HepG2 (cell line): ENCODE measurements at regions not wholly inside any gene's neighbourhood (a gene's known extent, or its start where the extent isn't known, plus 50 kb on each side); places are given as distances from the start of the nearest gene placed in this dataset.

ENCODE experiments used
- ATAC-seq: fragments of 200-7000 bp; cut with Tn5 transposase; 3 replicates; pipeline ENCODE4 v1.9.1; 2020; ENCODE audit warnings: mild to moderate bottlenecking, moderate library complexity
- BruUV-seq: library from RNA; stranded (reverse); fragments of 400-500 nt; replicated peaks from 2 replicates; lab custom pipeline; 2021; lab: Mats Ljungman, UMichigan
- CTCF ChIA-PET: fragments of 300-600 bp; formaldehyde crosslinking; extraction: SDS; loops from one replicate; lab custom pipeline; 2021; ENCODE audit warnings: low total read pairs, inconsistent platforms, low intra/inter-chr PET ratio; lab: Yijun Ruan, JAX
- POLR2A ChIA-PET: fragments of 350-600 bp; sonication (Branson Sonifier 250); formaldehyde crosslinking; loops from one replicate; lab custom pipeline; 2020; ENCODE audit warnings: antibody characterized with exemption, inconsistent platforms; lab: Yijun Ruan, JAX
- DNase-seq: peaks from one replicate; pipeline ENCODE4 v3.0.0-alpha.2; 2015; ENCODE audit warnings: low spot score
- FAIRE-seq: peaks from 3 replicates; lab custom pipeline; 2011; peaks lifted over from hg19 to GRCh38; lab: Jason Lieb, UNC
- H2AFZ ChIP-seq: one replicate; pipeline ENCODE4 v1.6.1; 2011; ENCODE audit warnings: low read length, inconsistent platforms
- H3K27ac ChIP-seq: fragments of 300-600 bp; 3 replicates; pipeline ENCODE4 v1.8.0; 2011; ENCODE audit warnings: mixed run types, mild to moderate bottlenecking, mixed read lengths, low read length, inconsistent platforms; ENCODE audit not compliant: insufficient read depth; ENCODE audit errors: extremely low read length
- H3K27me3 ChIP-seq, 2 experiments: fragments of 200-600 bp in 1 of 2; 2 replicates in 1 of 2; 3 replicates in 1 of 2; pipeline versions ENCODE4 v1.6.0 to v1.8.0; 2011; ENCODE audit warnings: low read length in 2 of 2, mild to moderate bottlenecking in 2 of 2, moderate library complexity in 2 of 2, inconsistent platforms in 1 of 2; ENCODE audit not compliant: insufficient read depth in 2 of 2, control insufficient read depth in 1 of 2
- H3K36me3 ChIP-seq, 2 experiments: fragments of 200-600 bp in 1 of 2; replicated peaks in 1 of 2; 2 replicates in 1 of 2; 3 replicates in 1 of 2; pipeline versions ENCODE4 v1.5.1 to v1.8.0; 2011; ENCODE audit warnings: low read length in 2 of 2, inconsistent platforms in 1 of 2; ENCODE audit not compliant: insufficient read depth in 2 of 2, control insufficient read depth in 1 of 2
- H3K4me1 ChIP-seq: 2 replicates; pipeline ENCODE4 v1.5.1; 2012; ENCODE audit warnings: low read length, inconsistent platforms; ENCODE audit not compliant: insufficient read depth
- H3K4me2 ChIP-seq: 2 replicates; pipeline ENCODE4 v1.6.0; 2011; ENCODE audit warnings: low read depth, low read length, inconsistent platforms
- H3K4me3 ChIP-seq, 3 experiments: fragments of 200-600 bp in 1 of 3; sonication (generic), shearing (Covaris generic) in 1 of 3; replicated peaks in 1 of 3; 2 replicates each; pipeline ENCODE4 v1.5.1; 2011 to 2016; ENCODE audit warnings: low read length in 3 of 3, inconsistent platforms in 2 of 3, low read depth in 2 of 3, mild to moderate bottlenecking in 2 of 3, control low read depth in 1 of 3, mixed read lengths in 1 of 3; ENCODE audit not compliant: insufficient read depth in 1 of 3
- H3K79me2 ChIP-seq: one replicate; pipeline ENCODE4 v1.6.1; 2011; ENCODE audit warnings: low read length, inconsistent platforms; ENCODE audit not compliant: insufficient read depth
- H3K9ac ChIP-seq: 2 replicates; pipeline ENCODE4 v1.6.0; 2011; ENCODE audit warnings: mild to moderate bottlenecking, low read depth, low read length, inconsistent platforms; ENCODE audit not compliant: insufficient read depth
- H3K9me3 ChIP-seq: 2 replicates; pipeline ENCODE4 v1.5.1; 2012; ENCODE audit warnings: mild to moderate bottlenecking, low read length
- H4K20me1 ChIP-seq: 2 replicates; pipeline ENCODE4 v1.6.0; 2011; ENCODE audit warnings: inconsistent platforms, mild to moderate bottlenecking, low read length, moderate library complexity; ENCODE audit not compliant: insufficient read depth
- ATF2 ChIP-seq: sonication (generic); formaldehyde crosslinking; IDR thresholded peaks from 2 replicates; pipeline ENCODE4 v1.4.0; 2020; ENCODE audit warnings: missing genetic modification reagents
- E2F5 ChIP-seq: sonication (generic); formaldehyde crosslinking; conservative IDR thresholded peaks from 2 replicates; pipeline ENCODE4 v1.4.0; 2020; ENCODE audit warnings: missing genetic modification reagents
- ELF3 ChIP-seq: IDR thresholded peaks from 2 replicates; pipeline ENCODE4 v1.6.1; 2016; ENCODE audit warnings: missing genetic modification reagents, missing compliant biosample characterization
- NR2F1 ChIP-seq, 2 experiments: fragments of 450-650 bp in 1 of 2; formaldehyde crosslinking in 1 of 2; IDR thresholded peaks; 2 replicates each; pipeline versions ENCODE4 v1.5.0 to v1.6.1; 2016 to 2020; ENCODE audit warnings: mild to moderate bottlenecking in 1 of 2, missing compliant biosample characterization in 1 of 2, missing genetic modification reagents in 1 of 2, moderate library complexity in 1 of 2
- PAXIP1 ChIP-seq: sonication (generic); formaldehyde crosslinking; conservative IDR thresholded peaks from 2 replicates; pipeline ENCODE4 v1.4.0; 2020; ENCODE audit warnings: mild to moderate bottlenecking, missing genetic modification reagents, moderate library complexity
- SIN3B ChIP-seq: fragments of 150-350 bp; IDR thresholded peaks from 2 replicates; pipeline ENCODE4 v1.6.1; 2014; ENCODE audit warnings: low read length
- SMAD1 ChIP-seq: sonication (generic); formaldehyde crosslinking; IDR thresholded peaks from 2 replicates; pipeline ENCODE4 v1.4.0; 2020; ENCODE audit warnings: missing genetic modification reagents, low read depth, mild to moderate bottlenecking, borderline replicate concordance
- ZBTB25 ChIP-seq: IDR thresholded peaks from 2 replicates; pipeline ENCODE4 v1.6.1; 2018; ENCODE audit warnings: missing genetic modification reagents
- ZNF180 ChIP-seq: sonication (generic); formaldehyde crosslinking; IDR thresholded peaks from 2 replicates; pipeline ENCODE4 v1.4.0; 2020; ENCODE audit warnings: low read depth, missing genetic modification reagents, borderline replicate concordance
- ZNF570 ChIP-seq: sonication (generic); formaldehyde crosslinking; IDR thresholded peaks from 2 replicates; pipeline ENCODE4 v1.4.0; 2020; ENCODE audit warnings: mild to moderate bottlenecking, missing genetic modification reagents, borderline replicate concordance
- WGBS: methylation state at CpG from one replicate; pipeline ENCODE4 v1.1.6; 2017; ENCODE audit warnings: low lambda C conversion rate; 5-methylcytosine and 5-hydroxymethylcytosine counted together
- in situ Hi-C: cut with HindIII; loops from 2 replicates; pipeline ENCODE4 v1.10.0; 2017; ENCODE audit warnings: low pct_unique_long_range_greater_than_20kb; ENCODE audit not compliant: extremely low pct_ligation_motif_present
- intact Hi-C: fragments of 100-400 bp; cut with micrococcal nuclease; formaldehyde crosslinking; loops from one replicate; pipeline ENCODE4 v1.10.0; 2022; ENCODE audit not compliant: unreplicated experiment

- 11% methylated on average over 3 of the region's 3 CpGs for WGBS
- Histone ChIP-seq H3K27ac (no peak overlapping the region), H3K4me3 (no peak overlapping the region), H3K36me3 (no peaks in the 10 kb centered on the region), H3K27me3 (peaks cover 0 to 5% of the 10 kb centered on the region in 2 experiments; a peak in 2 of 5 replicates), H3K4me1 (no peaks in the 10 kb centered on the region), H3K9me3 (no peaks in the 10 kb centered on the region), H3K9ac (no peak overlapping the region), H4K20me1 (no peaks in the 10 kb centered on the region), H3K4me2 (no peak overlapping the region), H2AFZ (no peak overlapping the region), H3K79me2 (no peaks in the 10 kb centered on the region)
- in situ Hi-C loops (no loop called here), intact Hi-C loops (no loop called here)
- no peak for ATAC-seq
- DNase-seq: no peak
- no TSS peak for BruUV-seq
- ChIA-PET POLR2A (no interaction called here), CTCF (no interaction called here)
- TF ChIP-seq ELF3 (CRISPR knock-in tag) (no peak), ZNF180 (CRISPR knock-in tag) (no peak), ATF2 (CRISPR knock-in tag) (no peak), ZBTB25 (CRISPR knock-in tag) (no peak), E2F5 (CRISPR knock-in tag) (no peak), NR2F1 (CRISPR knock-in tag; IDR thresholded peaks at IDR 0.05) (no peak), SMAD1 (CRISPR knock-in tag) (no peak), PAXIP1 (no peak), SIN3B (no peak), ZNF570 (CRISPR knock-in tag) (no peak)
- FAIRE-seq: no peak
These were observed 79.7 kb upstream of the ZNF366 start for GRCh38 chr5:72586788-72587530.
